Nucleus accumbens (tissue), 56 donors: ENCODE measurements at regions not wholly inside any gene's neighbourhood (a gene's known extent, or its start where the extent isn't known, plus 50 kb on each side); places are given as distances from the start of the nearest gene placed in this dataset.
"Not testable (repeated sequence)": the region's sequence is repeated elsewhere in the genome, so short reads cannot be mapped to it uniquely, and the experiment has no call there.

Source experiments
- DNase-seq, 56 donors: peaks; one replicate each; lab custom pipeline; 2025; lab: John Stamatoyannopoulos, UW

DNA sequence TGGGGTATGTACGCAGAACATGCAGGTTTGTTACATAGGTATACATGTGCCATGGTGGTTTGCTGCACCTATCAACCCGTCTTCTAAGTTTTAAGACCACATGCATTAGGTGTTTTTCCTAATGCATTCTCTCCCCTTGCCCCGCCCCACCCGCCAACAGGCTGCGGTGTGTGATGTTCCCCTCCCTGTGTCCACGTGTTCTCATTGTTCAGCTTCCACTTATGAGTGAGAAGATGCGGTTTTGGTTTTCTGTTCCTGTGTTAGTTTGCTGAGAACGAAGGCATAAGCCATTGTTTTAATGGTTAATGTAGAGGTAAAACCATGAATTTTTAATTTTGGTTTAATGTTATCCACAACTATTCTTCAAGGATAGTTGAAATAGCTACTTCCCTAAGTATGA is 346.8 kb upstream of the EPHA6 start:
- no peak for DNase-seq

DNA sequence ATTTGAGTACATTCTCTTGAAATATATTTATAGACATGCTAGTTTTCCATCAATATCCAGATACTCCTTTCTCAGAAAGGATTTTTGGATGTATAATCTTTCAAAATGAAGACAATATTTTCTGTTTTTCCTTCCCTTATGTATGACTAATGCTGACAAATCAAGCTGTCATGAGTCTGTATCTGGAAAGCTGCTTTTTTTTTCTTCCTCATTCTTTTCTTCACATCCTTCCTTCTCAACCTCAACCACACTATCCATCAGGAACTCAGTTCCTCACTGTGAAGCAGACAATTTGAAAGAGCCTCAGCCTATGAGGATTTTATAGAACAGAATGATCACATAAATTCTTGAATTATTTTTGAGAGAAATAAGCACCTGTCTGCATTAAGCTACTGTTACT is 335.9 kb upstream of the EPHA6 start:
- DNase-seq, result no peak

DNA sequence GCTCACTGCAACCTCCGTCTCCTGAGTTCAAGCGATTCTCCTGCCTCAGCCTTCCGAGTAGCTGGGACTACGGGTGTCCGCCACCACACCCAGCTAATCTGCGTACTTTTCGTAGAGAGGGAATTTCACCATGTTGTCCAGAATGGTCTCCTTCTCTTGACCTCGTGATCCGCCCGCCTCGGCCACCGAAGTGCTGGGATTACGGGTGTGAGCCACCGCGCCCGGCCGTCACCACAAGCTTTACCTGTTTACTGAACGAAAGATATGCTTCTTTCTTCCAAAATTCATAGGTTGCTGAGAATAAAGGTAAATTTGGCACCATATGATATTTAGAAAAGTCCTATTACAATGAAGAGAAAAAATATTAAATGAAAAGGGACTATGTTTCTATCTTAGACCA is 333.5 kb upstream of the EPHA6 start:
- no peak for DNase-seq

DNA sequence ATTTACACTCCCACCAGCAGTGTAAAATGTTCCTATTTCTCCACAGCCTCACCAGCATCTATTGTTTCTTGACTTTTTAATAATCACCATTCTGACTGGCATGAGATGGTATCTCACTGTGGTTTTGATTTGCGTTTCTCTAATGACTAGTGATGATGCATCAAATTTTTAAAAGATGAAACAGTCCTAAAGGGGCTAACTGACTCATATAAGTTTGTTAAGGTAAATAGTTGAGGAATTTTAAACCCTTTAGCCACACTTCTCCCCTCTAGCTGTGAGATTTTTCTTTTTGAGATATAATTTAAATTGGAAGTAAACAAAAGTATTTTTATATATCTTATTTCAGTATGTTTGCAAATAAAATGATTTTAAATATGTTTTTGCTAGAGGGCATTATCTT is 331.2 kb upstream of the EPHA6 start:
- not testable (repeated sequence) for DNase-seq

DNA sequence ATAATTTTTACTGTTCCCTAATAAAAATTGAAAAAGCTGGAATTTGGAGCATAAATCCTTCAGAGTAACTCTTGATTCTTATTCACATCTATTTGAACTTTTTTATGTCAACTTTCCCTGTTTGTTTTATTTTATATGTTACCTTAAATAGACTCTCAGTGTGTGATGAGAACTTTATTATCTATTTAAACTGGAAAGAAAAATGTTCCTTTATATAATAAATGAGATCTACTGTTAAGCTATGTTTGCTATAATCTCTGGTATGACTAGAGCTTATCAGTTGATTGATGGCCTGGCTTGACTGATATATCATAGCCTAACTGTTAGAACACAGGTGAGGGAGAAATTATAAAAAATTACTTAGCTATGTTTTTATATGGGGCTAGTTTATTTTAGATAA is 330.6 kb upstream of the EPHA6 start:
- no peak for DNase-seq

DNA sequence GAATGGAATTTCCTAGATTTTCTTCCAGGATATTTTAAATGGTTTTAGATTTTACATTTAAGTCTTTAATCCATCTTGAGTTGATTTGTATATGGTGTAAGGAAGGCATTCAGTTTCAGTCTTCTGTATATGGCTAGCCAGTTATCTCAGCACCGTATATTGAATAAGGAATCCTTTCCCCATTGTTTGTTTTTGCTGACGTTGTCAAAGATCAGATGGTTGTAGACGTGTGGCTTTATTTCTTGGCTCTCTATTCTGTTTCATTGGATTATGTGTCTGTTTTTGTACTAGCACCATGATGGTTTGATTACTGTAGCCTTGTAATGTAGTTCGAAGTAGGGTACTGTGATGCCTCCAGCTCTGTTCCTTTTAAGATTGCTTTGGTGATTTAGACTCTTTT is 325.7 kb upstream of the EPHA6 start:
- no peak for DNase-seq

DNA sequence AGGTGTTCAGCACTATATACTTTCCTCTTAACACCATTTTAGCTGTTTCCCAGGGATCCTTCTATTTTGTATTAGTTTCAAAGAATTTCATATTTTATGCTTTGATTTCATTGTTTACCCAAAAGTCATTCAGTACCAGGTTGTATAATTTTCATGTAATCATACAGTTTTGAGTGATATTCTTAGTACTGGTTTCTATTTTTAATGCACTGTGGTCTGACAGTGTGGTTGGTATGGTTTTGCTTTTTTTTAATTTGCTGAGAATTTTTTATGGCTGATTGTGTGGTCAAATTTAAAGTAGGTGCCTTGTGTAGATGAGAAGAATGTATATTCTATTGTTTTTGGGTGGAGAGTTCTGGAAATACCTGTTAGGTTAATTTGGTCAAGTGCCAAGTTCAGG is 323.4 kb upstream of the EPHA6 start:
- DNase-seq, result no peak

DNA sequence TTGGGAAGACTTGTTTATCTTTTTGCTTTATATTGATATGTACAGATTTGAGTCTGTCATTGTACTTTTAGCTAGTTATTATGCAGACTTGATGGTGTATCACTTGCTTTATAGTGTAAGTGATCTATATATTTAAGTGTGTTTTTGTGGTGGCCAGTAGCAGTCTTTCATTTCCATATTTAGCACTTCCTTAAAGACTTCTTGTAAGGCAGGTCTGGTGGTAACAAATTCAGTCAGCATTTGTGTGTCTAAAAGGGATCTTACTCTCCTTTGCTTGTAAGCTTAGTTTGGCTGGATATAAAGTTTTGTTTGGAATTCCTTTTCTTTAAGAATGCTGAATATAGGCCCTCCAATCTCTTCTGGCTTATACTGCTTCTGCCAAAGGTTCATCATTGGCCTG is 322.5 kb upstream of the EPHA6 start:
- DNase-seq, result no peak

DNA sequence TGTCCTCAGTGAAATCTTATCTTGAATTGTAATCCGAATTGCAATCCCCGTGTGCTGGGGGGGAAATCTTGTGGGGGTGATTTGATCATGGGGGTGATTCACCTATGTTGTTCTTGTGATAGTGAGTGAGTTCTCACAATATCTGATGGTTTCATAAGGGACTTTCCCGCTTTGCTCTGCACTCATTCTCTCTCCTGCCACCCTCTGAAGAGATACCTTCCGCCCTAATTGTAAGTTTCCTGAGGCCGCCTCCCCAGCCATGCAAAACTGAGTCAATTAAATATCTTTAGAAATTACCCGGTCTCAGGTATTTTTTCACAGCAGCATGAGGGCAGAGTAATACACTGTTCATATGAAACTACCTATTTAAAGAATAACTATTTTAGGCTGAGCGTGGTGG is 304.1 kb upstream of the EPHA6 start:
- DNase-seq, result no peak

DNA sequence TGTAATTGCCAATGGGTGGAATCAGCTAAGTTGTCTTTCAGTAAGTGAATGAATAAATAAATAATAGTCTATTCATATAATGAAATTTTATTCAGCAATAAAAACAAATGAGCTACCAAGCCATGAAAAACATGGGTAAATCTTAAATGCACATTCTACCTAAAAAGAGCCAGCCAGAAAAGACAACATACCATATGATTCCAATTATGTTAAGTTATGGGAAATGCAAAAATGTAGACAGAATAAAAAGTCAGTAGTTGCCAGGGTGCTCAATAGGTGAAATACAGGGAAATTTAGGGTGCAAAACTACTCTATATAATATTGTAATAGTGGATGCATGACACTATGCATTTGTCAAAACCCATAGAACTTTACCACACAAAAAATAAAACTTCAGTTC is 277.2 kb upstream of the EPHA6 start:
- no peak for DNase-seq

DNA sequence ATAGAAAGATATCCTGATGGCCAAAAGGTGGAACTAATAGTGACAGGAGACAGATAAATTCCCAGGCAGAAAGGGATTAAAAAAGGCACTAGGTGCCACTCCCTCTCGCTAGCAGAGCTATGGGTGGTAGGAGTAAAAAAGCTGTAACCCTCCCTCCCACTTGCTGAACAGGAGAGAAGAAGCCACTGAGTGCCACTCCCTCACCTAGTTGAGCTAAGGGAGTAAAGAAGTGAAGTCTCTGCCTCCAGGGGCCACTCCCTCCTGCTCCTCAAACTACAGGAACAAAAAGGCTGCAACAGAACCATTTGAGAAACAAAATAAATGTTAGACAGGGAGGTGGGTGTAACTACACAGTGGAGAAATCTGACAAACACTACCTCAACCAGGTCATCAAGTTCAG is 276.2 kb upstream of the EPHA6 start:
- peak in 15 of 56 donors; percentile 0 to 54 (median 20) for DNase-seq

DNA sequence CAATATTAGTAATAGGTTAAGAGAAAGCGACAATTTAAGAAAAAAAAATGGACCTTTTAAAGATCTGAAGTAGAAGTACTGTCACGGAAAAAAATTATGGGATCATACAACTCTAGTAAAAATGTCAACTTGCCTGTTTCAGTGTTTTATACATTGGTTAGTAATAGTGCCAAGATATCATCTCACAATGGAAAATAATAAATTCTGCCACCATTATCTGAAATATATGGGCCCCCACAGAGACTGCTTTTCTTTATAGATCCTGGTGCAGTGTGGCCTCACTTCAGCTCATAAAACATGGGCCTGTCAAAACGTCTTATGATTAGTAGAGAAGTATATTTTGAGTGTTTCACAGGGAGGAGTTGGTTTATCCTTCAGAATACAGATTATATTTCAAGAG is 266.3 kb upstream of the EPHA6 start:
- no peak for DNase-seq

DNA sequence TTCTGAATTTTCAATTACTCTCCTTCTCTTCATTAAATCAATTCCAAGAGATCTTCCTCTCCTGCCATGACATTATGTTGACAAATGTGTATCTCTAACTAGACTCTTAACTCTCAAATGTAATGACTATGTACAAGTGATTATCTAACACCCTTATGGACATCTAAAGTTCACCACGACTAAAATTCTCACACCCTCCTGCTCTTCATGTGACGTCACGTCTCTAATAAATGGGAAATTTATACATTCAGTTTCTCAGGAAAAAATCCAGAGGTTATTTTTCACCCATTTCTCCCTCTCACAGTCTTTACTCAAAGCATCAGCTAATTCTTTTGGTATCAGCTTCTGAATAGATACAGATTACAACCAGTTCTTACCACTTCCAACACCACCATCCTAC is 237.5 kb upstream of the EPHA6 start:
- DNase-seq, result no peak

DNA sequence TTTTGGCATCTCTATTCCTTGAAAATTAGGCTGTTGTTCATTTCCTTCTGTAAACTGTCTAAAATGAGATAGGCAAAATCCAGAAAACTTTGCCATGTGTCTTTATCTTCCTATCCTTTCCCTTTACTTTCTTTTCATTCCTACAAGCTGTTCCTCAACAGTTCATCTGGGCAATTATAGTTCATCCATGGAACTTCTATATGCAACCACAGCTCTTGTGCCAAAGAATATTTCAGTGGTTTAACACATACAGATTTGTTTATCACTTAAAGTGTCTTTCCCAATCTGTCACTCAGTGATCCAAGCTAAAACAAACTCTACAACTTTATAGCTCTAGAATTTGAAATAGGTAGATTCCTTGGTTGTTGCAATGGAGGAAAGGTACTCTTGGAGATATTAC is 230.3 kb upstream of the EPHA6 start:
- no peak for DNase-seq

DNA sequence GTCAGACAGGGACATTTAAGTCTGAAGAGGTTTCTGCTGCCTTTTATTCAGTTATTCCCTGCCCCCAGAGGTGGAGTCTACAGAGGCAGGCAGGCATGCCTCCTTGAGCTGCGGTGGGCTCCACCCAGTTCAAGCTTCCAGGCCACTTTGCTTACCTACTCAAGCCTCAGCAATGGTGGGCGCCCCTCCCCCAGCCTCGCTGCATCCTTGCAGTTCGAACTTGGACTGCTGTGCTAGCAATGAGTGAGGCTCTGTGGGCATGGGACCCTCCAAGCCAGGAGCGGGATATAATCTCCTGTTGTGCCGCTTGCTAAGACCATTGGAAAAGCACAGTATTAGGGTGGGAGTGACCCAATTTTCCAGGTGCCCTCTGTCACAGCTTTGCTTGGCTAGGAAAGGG is 207.5 kb upstream of the EPHA6 start:
- DNase-seq, result not testable (repeated sequence)

DNA sequence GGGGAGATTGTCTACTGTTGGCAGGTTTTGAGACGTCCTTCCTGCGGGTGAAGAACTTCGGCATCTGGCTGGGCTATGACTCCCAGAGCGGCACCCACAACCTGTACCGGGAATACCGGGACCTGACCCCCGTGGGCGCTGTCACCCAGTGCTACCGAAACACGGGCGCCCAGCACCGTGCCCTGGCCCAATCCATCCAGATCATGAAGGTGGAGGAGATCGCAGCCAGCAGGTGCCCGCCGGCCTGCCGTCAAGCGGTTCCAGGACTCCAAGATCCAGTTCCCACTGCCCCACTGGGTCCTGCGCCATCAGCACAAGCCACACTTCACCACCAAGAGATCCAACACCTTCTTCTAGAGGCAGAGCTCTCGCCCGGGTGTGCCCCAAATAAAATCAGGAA is 194.9 kb upstream of the EPHA6 start:
- DNase-seq, result no peak

DNA sequence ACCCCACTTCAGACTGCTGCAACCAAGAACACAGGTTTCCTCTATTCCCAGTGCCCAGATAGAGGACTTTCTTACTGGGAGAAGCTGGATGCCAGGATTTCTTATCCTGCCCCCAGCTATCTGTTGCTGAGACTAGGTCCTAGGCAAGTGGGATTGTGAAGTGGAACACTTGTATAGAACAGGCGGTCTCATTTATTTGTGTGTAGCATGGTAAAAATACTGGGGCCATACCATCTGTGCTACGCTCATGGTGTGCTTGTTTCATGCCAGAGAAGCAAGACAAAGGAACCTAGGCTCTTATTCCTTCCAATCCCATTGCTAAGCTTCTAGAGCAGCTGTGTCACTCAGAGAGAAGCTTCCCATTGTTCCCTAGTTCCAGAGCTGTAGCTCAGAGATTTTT is 191.5 kb upstream of the EPHA6 start:
- no peak for DNase-seq

DNA sequence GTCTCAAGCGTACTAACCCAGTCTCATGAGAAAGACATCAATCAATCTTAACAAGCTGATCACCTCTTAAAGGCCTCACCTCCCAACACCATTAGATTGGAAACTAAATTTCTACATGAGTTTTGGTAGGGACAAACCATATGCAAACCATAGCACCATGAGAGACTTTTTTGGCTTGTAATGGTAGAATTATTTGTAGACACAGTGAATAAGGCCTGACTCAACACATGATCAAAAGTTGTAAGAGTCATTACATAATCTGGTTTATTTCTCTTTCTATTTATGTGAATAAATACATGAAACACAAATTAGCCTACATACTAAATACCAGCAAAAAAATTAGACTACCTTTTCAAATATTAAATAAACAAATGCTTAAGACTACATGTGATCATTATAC is 183.3 kb upstream of the EPHA6 start:
- DNase-seq, result no peak

DNA sequence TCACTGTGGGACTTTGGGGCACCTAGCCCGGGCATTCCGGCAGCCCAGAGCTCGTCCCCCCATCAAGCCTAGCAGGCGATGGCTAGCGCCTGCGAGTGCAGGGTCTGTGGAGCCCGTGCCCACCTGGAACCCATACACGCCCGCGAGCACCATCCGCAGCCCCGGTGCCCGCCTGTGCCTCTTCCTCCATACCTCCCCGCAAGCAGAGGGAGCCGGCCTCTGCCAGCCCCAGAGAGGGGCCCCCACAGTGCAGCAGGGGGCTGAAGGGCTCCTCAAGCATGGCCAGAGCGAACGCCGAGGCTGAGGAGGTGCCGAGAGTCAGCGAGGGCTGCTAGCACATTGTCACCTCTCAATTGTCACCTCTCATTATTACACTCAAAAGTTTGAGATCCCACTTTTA is 167.8 kb upstream of the EPHA6 start:
- DNase-seq, result no peak

DNA sequence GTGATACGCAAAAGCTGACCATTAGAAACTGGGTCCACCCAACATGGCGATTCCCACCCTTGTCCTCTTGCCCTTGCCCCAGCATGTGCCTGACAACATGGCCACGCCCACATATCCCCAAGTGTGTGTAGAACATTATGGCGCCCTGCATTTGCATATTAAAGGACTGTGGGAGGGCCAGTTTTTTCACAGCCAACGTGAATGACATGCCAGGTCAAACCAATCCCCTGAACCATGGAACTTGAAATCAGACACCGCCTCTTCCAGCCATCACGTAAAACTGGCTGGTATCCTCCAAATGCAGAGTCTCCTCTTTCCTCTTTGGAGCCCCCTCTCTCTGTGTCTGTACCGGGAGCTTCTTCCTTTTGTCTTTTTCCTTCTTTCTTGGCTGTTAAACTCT is 156.7 kb upstream of the EPHA6 start:
- no peak for DNase-seq

DNA sequence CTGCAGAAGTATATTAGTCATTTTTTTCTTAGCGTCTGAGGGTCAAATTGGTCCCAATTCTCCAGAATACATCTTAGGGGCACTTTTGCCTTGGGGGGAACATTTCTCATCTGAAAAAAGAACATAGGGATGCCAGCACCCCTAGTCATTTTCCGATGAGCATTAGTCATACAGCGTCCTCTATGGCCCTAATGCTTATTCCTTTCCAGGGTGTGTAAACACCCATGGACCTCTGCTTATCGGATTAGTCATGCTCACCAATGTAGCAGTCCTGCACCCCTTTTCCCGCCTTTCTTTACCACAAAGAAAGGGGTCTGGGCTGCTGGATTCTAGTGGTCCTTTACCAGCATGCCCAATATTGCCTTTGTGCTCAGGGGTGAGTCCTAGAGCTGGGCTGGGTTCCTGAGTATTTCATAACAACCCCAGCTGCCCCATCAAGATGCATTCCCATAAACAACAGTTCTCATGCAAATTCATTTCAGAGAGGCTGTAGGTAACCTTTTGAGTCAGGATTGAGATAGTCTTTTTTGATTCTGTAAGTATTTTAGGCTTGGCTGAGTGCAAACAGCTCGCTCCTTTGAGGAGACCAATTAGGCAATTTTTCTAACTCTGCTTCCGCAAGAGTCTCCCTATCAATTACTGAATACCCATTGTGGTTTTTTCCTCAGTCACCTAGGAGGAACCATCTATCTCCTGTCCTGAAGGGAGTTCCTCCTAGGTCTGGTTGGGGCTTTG is 142.4 kb upstream of the EPHA6 start:
- not testable (repeated sequence) for DNase-seq

DNA sequence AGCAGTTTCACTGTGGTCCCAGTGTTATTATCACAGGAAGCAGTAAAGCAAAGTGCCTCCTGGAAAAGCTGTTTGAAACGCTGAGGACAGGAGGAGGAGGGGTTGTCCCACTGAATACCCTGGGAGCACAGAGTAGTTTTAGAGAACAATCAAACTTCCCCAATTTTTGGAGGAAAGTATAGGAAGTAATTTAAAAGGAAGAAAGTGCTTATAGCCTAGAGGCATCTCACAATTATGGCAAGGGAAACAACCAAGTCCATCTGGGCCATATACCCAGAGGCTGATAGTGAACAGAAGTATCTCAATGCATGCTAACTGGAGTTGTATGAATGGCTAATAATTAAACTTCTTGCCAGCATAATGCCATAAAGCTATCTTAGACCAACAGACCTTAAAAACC is 137.2 kb upstream of the EPHA6 start:
- DNase-seq, result no peak

DNA sequence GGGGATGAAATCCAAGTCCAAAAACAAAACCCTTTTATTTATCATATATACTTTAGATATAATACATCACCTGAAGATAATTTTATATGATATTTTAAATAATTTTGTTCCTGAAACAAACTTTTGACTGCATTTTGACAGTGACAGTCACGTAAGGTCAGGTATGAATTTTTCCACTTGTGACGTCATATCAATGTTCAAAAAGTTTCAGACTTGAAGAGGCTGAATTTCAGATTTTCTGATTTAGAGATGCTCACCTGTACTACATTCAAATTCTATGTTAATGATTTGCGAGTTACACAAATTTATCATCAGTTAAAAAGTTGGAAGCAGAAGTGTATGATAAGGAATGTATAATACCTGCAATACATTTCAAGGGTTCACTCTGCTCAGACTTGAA is 136.1 kb upstream of the EPHA6 start:
- DNase-seq, result no peak
